H1 (cell line): ENCODE measurements at regions not wholly inside any gene's neighbourhood (a gene's known extent, or its start where the extent isn't known, plus 50 kb on each side); places are given as distances from the start of the nearest gene placed in this dataset.

Experiments
- CTCF ChIA-PET: fragments of 300-600 bp; sonication (Branson Sonifier 250); formaldehyde crosslinking; loops from one replicate; lab custom pipeline; 2021; ENCODE audit not compliant: partially characterized antibody; lab: Charles Lee
- POLR2A ChIA-PET: fragments of 300-600 bp; sonication (Branson Sonifier 250); formaldehyde crosslinking; loops from one replicate; lab custom pipeline; 2021; ENCODE audit warnings: inconsistent platforms; ENCODE audit not compliant: partially characterized antibody; lab: Charles Lee
- DNase-seq, 2 experiments: peaks; one replicate each; pipeline versions ENCODE4 v3.0.0 to v3.0.0-alpha.2; 2010 to 2022; ENCODE audit warnings: low spot score in 2 of 2, low read depth in 1 of 2, mixed read lengths in 1 of 2
- FAIRE-seq: peaks from 2 replicates; lab custom pipeline; 2011; peaks lifted over from hg19 to GRCh38; lab: Jason Lieb, UNC
- H2AFZ ChIP-seq: 2 replicates; pipeline ENCODE4 v1.8.1; 2012; ENCODE audit warnings: low read length, inconsistent platforms
- H2AK5ac ChIP-seq: 2 replicates; pipeline ENCODE4 v1.6.1; 2013; ENCODE audit warnings: low read depth, low read length
- H2BK120ac ChIP-seq: replicated peaks from 2 replicates; pipeline ENCODE3; 2013; ENCODE audit warnings: low read depth, low read length, inconsistent platforms
- H2BK12ac ChIP-seq: 2 replicates; pipeline ENCODE4 v1.6.1; 2013; ENCODE audit warnings: low read depth, low read length
- H2BK15ac ChIP-seq: 2 replicates; pipeline ENCODE4 v1.6.1; 2013; ENCODE audit warnings: low read length
- H2BK20ac ChIP-seq: 2 replicates; pipeline ENCODE4 v1.6.1; 2013; ENCODE audit warnings: low read length
- H2BK5ac ChIP-seq: 2 replicates; pipeline ENCODE4 v1.6.1; 2013; ENCODE audit warnings: low read depth, low read length
- H3K14ac ChIP-seq: 2 replicates; pipeline ENCODE4 v1.6.1; 2013; ENCODE audit warnings: inconsistent platforms; ENCODE audit not compliant: insufficient read length
- H3K18ac ChIP-seq: 2 replicates; pipeline ENCODE4 v1.6.1; 2013; ENCODE audit warnings: low read length; ENCODE audit errors: extremely low read depth
- H3K23ac ChIP-seq: 2 replicates; pipeline ENCODE4 v1.6.1; 2013; ENCODE audit warnings: inconsistent platforms; ENCODE audit not compliant: insufficient read length
- H3K23me2 ChIP-seq: 2 replicates; pipeline ENCODE4 v1.6.1; 2013; ENCODE audit warnings: low read depth, low read length
- H3K27ac ChIP-seq: 2 replicates; pipeline ENCODE4 v1.6.1; 2011; ENCODE audit warnings: low read depth, low read length, inconsistent platforms
- H3K27me3 ChIP-seq, 4 experiments: replicated peaks in 1 of 4; 1 replicate in 1 of 4; 2 replicates in 3 of 4; pipeline versions ENCODE4 v1.6.1 to v1.8.1; 2011 to 2013; ENCODE audit warnings: low read length in 3 of 4, mild to moderate bottlenecking in 3 of 4, inconsistent platforms in 2 of 4, mixed read lengths in 2 of 4, moderate library complexity in 1 of 4; ENCODE audit not compliant: control insufficient read depth in 3 of 4, insufficient read depth in 3 of 4; ENCODE audit errors: extremely low read depth in 1 of 4
- H3K36me3 ChIP-seq, 4 experiments: 2 replicates each; pipeline versions ENCODE4 v1.6.1 to v1.8.1; 2011 to 2013; ENCODE audit warnings: mild to moderate bottlenecking in 4 of 4, low read length in 3 of 4, moderate library complexity in 2 of 4, control low read depth in 1 of 4, inconsistent platforms in 1 of 4; ENCODE audit not compliant: insufficient read depth in 4 of 4, control insufficient read depth in 2 of 4
- H3K4ac ChIP-seq: replicated peaks from 2 replicates; pipeline ENCODE3; 2013; ENCODE audit warnings: low read length, low read depth, mixed read lengths, inconsistent platforms; ENCODE audit not compliant: insufficient read length
- H3K4me1 ChIP-seq, 4 experiments: replicated peaks in 1 of 4; 1 replicate in 1 of 4; 2 replicates in 3 of 4; pipeline versions ENCODE4 v1.6.1 to v1.8.1; 2011 to 2013; ENCODE audit warnings: low read length in 3 of 4, inconsistent platforms in 2 of 4, mixed read lengths in 1 of 4; ENCODE audit not compliant: insufficient read depth in 4 of 4, control insufficient read depth in 3 of 4
- H3K4me2 ChIP-seq, 2 experiments: 2 replicates each; pipeline versions ENCODE4 v1.6.1 to v1.8.1; 2011 to 2013; ENCODE audit warnings: low read depth in 2 of 2, low read length in 2 of 2, control low read depth in 1 of 2, inconsistent platforms in 1 of 2, mild to moderate bottlenecking in 1 of 2; ENCODE audit not compliant: insufficient read depth in 1 of 2
- H3K4me3 ChIP-seq, 4 experiments: fragments of 200-600, 300-600 bp in 1 of 4; sonication (generic), shearing (Covaris generic), sonication (Bioruptor Twin) in 1 of 4; 2 replicates each; pipeline versions ENCODE4 v1.5.1 to v1.8.1; 2011 to 2016; ENCODE audit warnings: low read length in 4 of 4, low read depth in 3 of 4, control low read depth in 2 of 4, inconsistent platforms in 2 of 4, mild to moderate bottlenecking in 2 of 4, mixed read lengths in 1 of 4, moderate library complexity in 1 of 4; ENCODE audit not compliant: insufficient read depth in 2 of 4; ENCODE audit errors: extremely low read depth in 1 of 4
- H3K56ac ChIP-seq: replicated peaks from 2 replicates; pipeline ENCODE3; 2013; ENCODE audit warnings: low read depth, mild to moderate bottlenecking, mixed read lengths, low read length, inconsistent platforms; ENCODE audit not compliant: insufficient read length
- H3K79me1 ChIP-seq: 2 replicates; pipeline ENCODE4 v1.6.1; 2013; ENCODE audit warnings: low read depth, low read length, control low read depth
- H3K79me2 ChIP-seq, 2 experiments: 2 replicates each; pipeline versions ENCODE4 v1.6.1 to v1.8.1; 2012 to 2013; ENCODE audit warnings: low read length in 2 of 2, mild to moderate bottlenecking in 2 of 2, inconsistent platforms in 1 of 2; ENCODE audit not compliant: insufficient read depth in 2 of 2, control insufficient read depth in 1 of 2
- H3K9ac ChIP-seq, 4 experiments: replicated peaks in 1 of 4; 1 replicate in 1 of 4; 2 replicates in 3 of 4; pipeline versions ENCODE4 v1.6.1 to v1.8.1; 2011 to 2013; ENCODE audit warnings: low read depth in 3 of 4, low read length in 3 of 4, control low read depth in 2 of 4, mild to moderate bottlenecking in 2 of 4, moderate library complexity in 2 of 4, inconsistent platforms in 1 of 4; ENCODE audit errors: extremely low read depth in 1 of 4
- H3K9me3 ChIP-seq, 2 experiments: 2 replicates each; pipeline versions ENCODE4 v1.6.1 to v1.8.1; 2012 to 2013; ENCODE audit warnings: mild to moderate bottlenecking in 2 of 2, moderate library complexity in 2 of 2, control low read depth in 1 of 2, inconsistent platforms in 1 of 2, low read depth in 1 of 2, low read length in 1 of 2, mixed read lengths in 1 of 2; ENCODE audit not compliant: insufficient read depth in 2 of 2
- H4K20me1 ChIP-seq, 2 experiments: replicated peaks in 1 of 2; 2 replicates each; pipeline versions ENCODE3 to v1.8.1; 2011 to 2013; ENCODE audit warnings: inconsistent platforms in 2 of 2, low read length in 2 of 2, mild to moderate bottlenecking in 1 of 2; ENCODE audit not compliant: insufficient read depth in 2 of 2, control insufficient read depth in 1 of 2
- H4K5ac ChIP-seq: 2 replicates; pipeline ENCODE4 v1.6.1; 2013; ENCODE audit warnings: low read length, low read depth, mixed read lengths, inconsistent platforms; ENCODE audit not compliant: insufficient read length
- H4K8ac ChIP-seq: 2 replicates; pipeline ENCODE4 v1.8.0; 2013; ENCODE audit warnings: mild to moderate bottlenecking, moderate library complexity, low read length, inconsistent platforms; ENCODE audit not compliant: insufficient read depth; ENCODE audit errors: extremely low read depth
- H4K91ac ChIP-seq: replicated peaks from 2 replicates; pipeline ENCODE3; 2013; ENCODE audit warnings: low read length, mixed read lengths, inconsistent platforms; ENCODE audit not compliant: insufficient read length
- CHD1 ChIP-seq: IDR thresholded peaks from 2 replicates; pipeline ENCODE4 v1.6.1; 2012; ENCODE audit warnings: low read depth, low read length, improper control_type of control experiment
- CHD2 ChIP-seq: IDR thresholded peaks from 2 replicates; pipeline ENCODE4 v1.6.1; 2012; ENCODE audit warnings: low read length, improper control_type of control experiment
- CREB1 ChIP-seq: IDR thresholded peaks from 2 replicates; pipeline ENCODE4 v1.6.1; 2012; ENCODE audit warnings: inconsistent platforms
- EGR1 ChIP-seq: IDR thresholded peaks from 2 replicates; pipeline ENCODE4 v1.6.1; 2011; ENCODE audit warnings: low read depth, low read length, borderline replicate concordance
- FOSL1 ChIP-seq: IDR thresholded peaks from 2 replicates; pipeline ENCODE4 v1.6.1; 2011; ENCODE audit warnings: mild to moderate bottlenecking, low read depth, low read length, moderate library complexity; ENCODE audit not compliant: insufficient read depth
- HDAC2 ChIP-seq, 2 experiments: fragments of 300-600 bp in 1 of 2; sonication (generic) in 1 of 2; IDR thresholded peaks; 2 replicates each; pipeline ENCODE4 v1.6.1; 2011 to 2012; ENCODE audit warnings: low read depth in 2 of 2, low read length in 2 of 2, mild to moderate bottlenecking in 2 of 2, moderate library complexity in 2 of 2, borderline replicate concordance in 1 of 2, inconsistent platforms in 1 of 2
- KDM1A ChIP-seq: fragments of 200-600, 300-600 bp; sonication (generic); IDR thresholded peaks from 2 replicates; pipeline ENCODE4 v1.7.1; 2016; ENCODE audit warnings: mild to moderate bottlenecking, low read length, borderline replicate concordance
- RNF2 ChIP-seq: fragments of 200-900, 300-1000 bp; sonication (generic); IDR thresholded peaks from 2 replicates; pipeline ENCODE4 v1.7.1; 2016; ENCODE audit warnings: borderline replicate concordance, low read depth, mild to moderate bottlenecking, antibody characterized with exemption, low read length; ENCODE audit not compliant: poor library complexity, severe bottlenecking; ENCODE audit errors: missing control alignments
- SIX5 ChIP-seq: IDR thresholded peaks from 2 replicates; pipeline ENCODE4 v1.6.1; 2011; ENCODE audit warnings: mild to moderate bottlenecking, low read depth, low read length
- SP1 ChIP-seq: IDR thresholded peaks from 2 replicates; pipeline ENCODE4 v1.6.1; 2011; ENCODE audit warnings: low read depth, low read length
- SP4 ChIP-seq: IDR thresholded peaks from 2 replicates; pipeline ENCODE4 v1.6.1; 2012; ENCODE audit warnings: low read length, inconsistent platforms
- TBP ChIP-seq: IDR thresholded peaks from 2 replicates; pipeline ENCODE4 v1.6.1; 2011; ENCODE audit warnings: low read depth, low read length, improper control_type of control experiment
- ZNF274 ChIP-seq: IDR thresholded peaks from 2 replicates; pipeline ENCODE4 v1.7.0; 2012; ENCODE audit warnings: low read length, borderline replicate concordance; ENCODE audit errors: extremely low read depth
- WGBS, 2 experiments: shearing (Covaris generic) in 1 of 2; methylation state at CpG; one replicate each; pipeline versions ENCODE4 v1.1.6 to v1.1.7; 2013 to 2015; ENCODE audit warnings: low lambda C conversion rate in 2 of 2, mixed read lengths in 2 of 2, inconsistent platforms in 1 of 2, low coverage in 1 of 2, missing lambda C conversion rate in 1 of 2; ENCODE audit not compliant: insufficient replicate concordance in 2 of 2, insufficient coverage in 1 of 2, insufficient read length in 1 of 2; ENCODE audit errors: extremely low coverage in 1 of 2, missing lambda C conversion rate in 1 of 2; 5-methylcytosine and 5-hydroxymethylcytosine counted together
- TF ChIP-seq, protein P1 (sequence below): IDR thresholded peaks from 2 replicates; pipeline ENCODE4 v1.6.1; 2011; ENCODE audit warnings: low read depth, mild to moderate bottlenecking, low read length; ENCODE audit not compliant: insufficient read depth
- TF ChIP-seq, protein P2 (sequence below): IDR thresholded peaks from 2 replicates; pipeline ENCODE4 v1.6.1; 2012; ENCODE audit warnings: inconsistent platforms

DNA sequence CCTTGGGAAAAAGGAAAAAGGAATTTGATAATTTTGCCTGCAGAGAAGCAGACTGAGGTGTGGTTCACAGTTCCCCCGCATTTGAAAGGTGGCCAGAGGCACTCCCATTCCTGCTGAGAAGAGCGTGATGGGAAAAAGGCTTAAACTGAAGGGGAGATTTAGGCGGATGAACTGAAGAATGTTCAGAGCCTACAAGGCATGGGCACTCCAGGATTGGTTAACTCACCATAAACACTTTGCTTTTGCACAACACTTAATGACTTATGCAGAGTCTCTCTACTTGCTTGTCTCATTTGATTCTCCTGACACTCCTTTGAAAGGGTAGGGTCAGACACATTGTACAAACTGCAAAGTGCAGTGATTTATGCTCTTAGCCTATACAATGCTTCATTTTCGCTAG, 119.6 kb upstream of the RUNX1 start:
- H2BK15ac ChIP-seq, result no peak overlapping the region
- no peaks in the 10 kb centered on the region for H4K20me1 ChIP-seq
- no peak overlapping the region for H2AFZ ChIP-seq
- H3K4me3 ChIP-seq, result no peak overlapping the region
- no peak overlapping the region for H3K9ac ChIP-seq
- no peak overlapping the region for H3K56ac ChIP-seq
- CTCF ChIA-PET, result interaction anchor here (1.0 kb wide), 1 partner anchor 1245 kb away, joined by 3 read pairs; no protein-coding TSS in a partner anchor
- no peak overlapping the region for H3K18ac ChIP-seq
- DNase-seq, result no peak
- no peaks in the 10 kb centered on the region for H3K27me3 ChIP-seq
- no peak overlapping the region for H2BK120ac ChIP-seq
- H3K4me2 ChIP-seq, result no peak overlapping the region
- peak; percentile 24 for FAIRE-seq
- H3K4me1 ChIP-seq, result peaks cover 0 to 4% (median 2%) of the 10 kb centered on the region in 4 experiments; a peak in 4 of 7 replicates
- H2BK5ac ChIP-seq, result no peak overlapping the region
- no peaks in the 10 kb centered on the region for H3K79me2 ChIP-seq
- H3K4ac ChIP-seq, result no peak overlapping the region
- no peak overlapping the region for H2BK12ac ChIP-seq
- no peak overlapping the region for H4K8ac ChIP-seq
- no peak overlapping the region for H2AK5ac ChIP-seq
- no peaks in the 10 kb centered on the region for H3K23me2 ChIP-seq
- 82% methylated on average over 4 of the region's 4 CpGs; no CpG with 5 or more reads in 1 of the 2 experiments for WGBS, 2 experiments
- H3K9me3 ChIP-seq, result peaks cover 3 to 4% of the 10 kb centered on the region in 2 experiments; a peak in 1 of 4 replicates
- H3K79me1 ChIP-seq, result no peaks in the 10 kb centered on the region
- H3K36me3 ChIP-seq, result no peaks in the 10 kb centered on the region
- H3K23ac ChIP-seq, result no peak overlapping the region
- no peak overlapping the region for H3K27ac ChIP-seq
- no peak overlapping the region for H4K91ac ChIP-seq
- H4K5ac ChIP-seq, result no peak overlapping the region
- H3K14ac ChIP-seq, result no peak overlapping the region
- H2BK20ac ChIP-seq, result no peak overlapping the region
- POLR2A ChIA-PET, result no interaction called here
- no peak for TF ChIP-seq EGR1
- no peak for TF ChIP-seq SP4
- no peak for TF ChIP-seq KDM1A
- no peak for TF ChIP-seq CHD2
- TF ChIP-seq TBP, result no peak
- no peak for TF ChIP-seq HDAC2 (IDR thresholded peaks at IDR 0.05; ENCODE audit: borderline replicate concordance in 1 of 2, low read depth in 2 of 2, low read length in 2 of 2)
- no peak for TF ChIP-seq SP1
- TF ChIP-seq, protein P1, sequence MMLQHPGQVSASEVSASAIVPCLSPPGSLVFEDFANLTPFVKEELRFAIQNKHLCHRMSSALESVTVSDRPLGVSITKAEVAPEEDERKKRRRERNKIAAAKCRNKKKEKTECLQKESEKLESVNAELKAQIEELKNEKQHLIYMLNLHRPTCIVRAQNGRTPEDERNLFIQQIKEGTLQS, result no peak
- no peak for TF ChIP-seq ZNF274
- TF ChIP-seq, protein P2, sequence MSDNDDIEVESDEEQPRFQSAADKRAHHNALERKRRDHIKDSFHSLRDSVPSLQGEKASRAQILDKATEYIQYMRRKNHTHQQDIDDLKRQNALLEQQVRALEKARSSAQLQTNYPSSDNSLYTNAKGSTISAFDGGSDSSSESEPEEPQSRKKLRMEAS, result no peak
- TF ChIP-seq CREB1, result no peak
- no peak for TF ChIP-seq RNF2
- TF ChIP-seq CHD1, result no peak
- no peak for TF ChIP-seq FOSL1
- no peak for TF ChIP-seq SIX5
